HG02588 (cell line): ENCODE measurements at regions not wholly inside any gene's neighbourhood (a gene's known extent, or its start where the extent isn't known, plus 50 kb on each side); places are given as distances from the start of the nearest gene placed in this dataset.
A peak's percentile ranks its signal among the peaks of the same experiment; 100 is the strongest.
"Not testable (repeated sequence)": the region's sequence is repeated elsewhere in the genome, so short reads cannot be mapped to it uniquely, and the experiment has no call there.

ENCODE experiments used
- ATAC-seq: cut with Tn5 transposase; IDR thresholded peaks from one replicate; pipeline ENCODE4 v1.9.1; 2021; ENCODE audit warnings: mild to moderate bottlenecking, moderate library complexity; ENCODE audit not compliant: unreplicated experiment

GRCh38 chr13:88806438-88806837 is 1135.3 kb downstream of the SLITRK5 start:
- no peak for ATAC-seq

GRCh38 chr13:88817560-88817959 is 1146.4 kb downstream of the SLITRK5 start:
- no peak for ATAC-seq

DNA sequence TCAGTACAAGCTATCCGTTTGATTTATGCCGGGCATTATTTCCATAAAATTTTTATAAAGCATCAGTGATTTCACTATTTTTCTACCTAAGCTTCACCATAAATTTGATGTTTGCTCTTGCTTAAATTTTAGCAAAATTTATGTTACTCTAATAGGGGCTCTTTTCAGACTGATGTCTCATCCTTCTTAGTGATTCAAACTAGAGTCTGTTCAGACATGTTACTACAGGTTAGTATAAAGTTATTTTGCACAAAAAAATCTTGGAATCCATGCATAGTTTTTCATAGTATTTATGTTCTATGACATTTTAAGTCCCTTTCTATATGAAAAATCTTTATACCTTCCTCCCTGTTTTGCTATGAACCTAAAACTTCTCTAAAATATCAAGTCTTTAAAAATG is 1151.9 kb downstream of the SLITRK5 start:
- no peak for ATAC-seq

DNA sequence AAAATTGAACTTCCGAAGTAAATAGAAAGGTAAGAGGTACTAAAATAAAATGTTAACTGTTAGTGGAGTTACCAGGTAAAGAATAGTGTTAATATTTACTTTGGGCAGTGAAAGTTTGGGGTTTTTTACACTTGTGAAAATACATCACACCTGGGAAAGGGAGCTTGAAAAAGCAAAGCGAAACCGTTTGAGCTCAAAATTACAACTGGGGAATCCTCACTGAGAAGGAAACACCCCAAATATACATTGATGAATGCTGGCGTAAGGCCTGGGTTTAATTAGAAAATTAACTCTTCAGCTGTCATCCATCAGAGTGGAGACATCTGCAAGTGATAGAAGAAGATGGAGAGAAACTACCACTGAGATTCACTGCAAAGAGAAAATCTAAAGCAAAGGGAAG is 1153.0 kb downstream of the SLITRK5 start:
- no peak for ATAC-seq

DNA sequence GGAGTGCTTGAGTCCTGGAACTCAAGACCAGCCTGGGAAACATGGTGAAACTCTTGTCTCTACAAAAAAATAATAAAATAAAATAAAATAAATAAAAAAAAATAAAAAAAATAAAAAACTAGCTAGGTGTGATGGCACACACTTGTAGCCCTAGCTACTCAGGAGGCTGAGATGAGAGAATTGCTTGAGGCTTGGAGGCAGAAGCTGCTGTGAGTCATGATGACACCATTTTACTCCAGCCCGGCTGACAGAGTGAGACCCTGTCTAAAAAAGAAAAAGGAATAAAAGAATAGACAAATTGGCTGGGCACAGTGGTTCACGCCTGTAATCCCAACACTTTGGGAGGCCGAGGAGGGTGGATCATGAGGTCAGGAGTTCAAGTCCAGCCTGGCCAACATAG is 1168.9 kb downstream of the SLITRK5 start:
- ATAC-seq, result no peak

GRCh38 chr13:88852293-88852692 is 1181.1 kb downstream of the SLITRK5 start:
- ATAC-seq, result not testable (repeated sequence)

GRCh38 chr13:88857256-88857655 is 1186.1 kb downstream of the SLITRK5 start:
- no peak for ATAC-seq

DNA sequence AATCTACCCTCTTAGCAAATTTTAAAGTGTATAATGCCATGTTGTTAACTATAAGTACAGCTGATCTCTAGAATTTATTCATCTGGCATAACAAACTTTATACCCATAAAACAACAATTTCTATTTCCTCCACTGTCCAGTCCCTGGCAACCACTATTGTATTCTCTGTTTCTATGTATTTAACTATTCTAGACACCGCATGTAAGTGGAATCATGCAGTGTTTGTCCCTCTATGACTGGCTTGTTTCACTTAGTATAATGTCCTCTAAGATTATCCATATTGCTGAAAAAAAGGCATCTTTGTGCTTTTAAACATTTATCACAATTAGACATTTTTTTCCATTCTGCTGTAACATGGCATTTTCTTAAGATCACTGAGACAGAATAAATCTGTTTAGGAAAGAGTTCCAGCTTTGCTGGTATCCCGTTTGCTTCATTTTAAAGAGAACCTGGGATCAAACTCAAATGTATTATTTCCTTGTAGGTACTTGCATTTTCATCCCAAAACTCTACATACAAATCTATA is 1191.0 kb downstream of the SLITRK5 start:
- ATAC-seq, result no peak

GRCh38 chr13:88863116-88863515 is 1191.9 kb downstream of the SLITRK5 start:
- no peak for ATAC-seq

- no peak for ATAC-seq
Measured at GRCh38 chr13:88866195-88866594, 1195.0 kb downstream of the SLITRK5 start.

GRCh38 chr13:88883741-88884140 is 1212.6 kb downstream of the SLITRK5 start:
- ATAC-seq, result no peak

DNA sequence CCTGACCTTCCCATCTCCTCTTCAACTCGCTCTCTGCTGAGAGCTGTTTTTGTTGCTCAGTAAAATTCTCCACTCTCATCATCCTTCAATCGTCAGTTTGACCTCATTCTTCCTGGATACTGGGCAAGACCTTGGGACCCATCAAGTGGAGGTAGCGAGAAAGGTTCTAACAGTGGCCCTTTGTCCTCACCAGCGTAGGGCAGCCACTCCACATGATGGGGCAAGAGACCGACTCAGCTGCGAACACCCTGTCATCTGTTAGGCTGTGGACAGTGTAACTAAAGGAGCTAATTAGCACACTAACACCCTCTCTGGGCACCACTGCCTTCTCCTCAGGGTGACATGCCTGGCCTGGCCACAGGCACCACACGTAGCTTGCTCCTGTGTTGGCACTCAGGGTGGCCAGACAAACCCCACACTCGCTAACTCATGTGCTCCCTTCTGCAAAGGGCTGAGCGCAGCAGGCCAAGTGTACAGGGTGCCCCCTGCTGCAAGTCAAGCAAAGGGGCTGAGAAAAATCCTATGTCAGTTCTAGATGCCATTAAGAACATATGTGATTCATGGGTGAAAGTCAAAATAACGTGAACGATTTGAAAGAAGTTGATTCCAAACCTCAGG is 1216.0 kb downstream of the SLITRK5 start:
- no peak for ATAC-seq

- ATAC-seq, result no peak
Measured at GRCh38 chr13:88895261-88895941, 1224.2 kb downstream of the SLITRK5 start.

- ATAC-seq, result no peak
Measured at GRCh38 chr13:88896466-88896865, 1225.3 kb downstream of the SLITRK5 start.

DNA sequence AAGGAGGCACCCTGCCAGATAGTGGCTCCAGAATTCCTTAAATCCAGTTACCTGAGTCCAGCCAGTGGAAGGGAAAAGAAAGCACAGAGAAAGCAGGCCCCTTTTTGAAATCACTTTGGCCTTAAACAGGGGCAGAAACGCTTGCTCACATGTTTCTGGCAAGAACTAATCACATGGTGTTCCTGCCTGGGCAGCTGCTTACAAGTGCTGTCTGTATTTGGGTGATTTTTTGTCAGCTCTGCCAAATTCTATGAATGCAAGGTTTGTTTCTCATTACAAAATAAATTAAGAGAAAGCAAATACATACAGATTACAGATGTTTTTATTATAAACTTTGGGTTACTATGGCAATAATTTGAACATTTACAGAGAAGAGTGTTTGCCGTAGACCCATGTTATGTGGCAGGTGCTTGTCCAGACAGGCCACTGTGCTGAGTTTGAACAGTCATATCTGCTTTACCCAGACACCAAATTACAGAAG is 1237.8 kb downstream of the SLITRK5 start:
- ATAC-seq, result no peak

DNA sequence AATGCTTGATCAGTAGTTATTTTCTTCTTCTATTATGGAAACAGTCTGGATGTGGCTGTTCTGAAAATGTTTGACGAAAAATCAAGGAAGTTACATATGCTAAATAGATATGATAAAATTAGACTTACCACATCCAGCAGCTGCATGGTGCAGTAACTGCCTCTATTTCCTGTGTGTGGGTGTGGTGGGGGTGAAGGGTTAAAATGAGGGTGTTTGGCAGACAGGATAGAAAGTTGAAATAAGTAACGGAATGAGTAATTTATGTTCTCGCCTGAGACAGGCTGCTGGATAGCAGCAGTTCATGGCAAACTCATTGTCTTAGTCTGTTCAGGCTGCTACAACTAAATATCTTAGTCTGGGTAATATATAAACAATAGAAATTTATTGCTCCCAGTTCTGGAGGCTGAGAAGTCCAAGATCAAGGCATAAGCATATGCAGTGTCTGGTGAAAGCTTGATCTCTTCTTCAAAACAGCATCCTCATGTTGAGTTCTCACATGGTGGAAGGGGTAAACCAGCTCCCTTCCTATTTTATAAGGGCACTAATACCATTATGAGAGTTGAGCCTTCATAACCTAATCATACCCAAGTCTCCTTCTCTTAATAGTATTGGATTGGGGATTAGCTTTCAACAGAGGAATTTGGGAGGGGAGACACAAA is 1248.9 kb downstream of the SLITRK5 start:
- ATAC-seq, result peak; percentile 97

DNA sequence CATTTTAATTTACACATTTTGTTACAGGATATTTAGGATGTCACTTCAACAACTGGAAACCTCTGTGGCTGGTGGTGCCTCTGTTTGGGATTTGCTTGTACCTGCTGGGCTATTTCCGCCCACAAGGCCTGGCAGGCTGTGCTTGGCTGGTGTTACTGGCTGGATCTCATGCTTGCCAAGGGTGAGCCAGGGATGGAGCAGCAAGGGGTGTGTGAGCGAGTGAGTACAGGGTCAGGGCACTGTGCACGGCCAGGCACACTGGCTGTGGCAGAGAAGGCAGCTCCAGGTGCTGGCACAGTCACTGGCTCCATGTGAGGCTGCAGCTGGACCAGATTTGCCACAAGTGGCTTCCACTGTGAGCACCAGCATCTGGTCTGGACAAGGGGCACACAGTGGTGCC is 1254.8 kb downstream of the SLITRK5 start:
- no peak for ATAC-seq

DNA sequence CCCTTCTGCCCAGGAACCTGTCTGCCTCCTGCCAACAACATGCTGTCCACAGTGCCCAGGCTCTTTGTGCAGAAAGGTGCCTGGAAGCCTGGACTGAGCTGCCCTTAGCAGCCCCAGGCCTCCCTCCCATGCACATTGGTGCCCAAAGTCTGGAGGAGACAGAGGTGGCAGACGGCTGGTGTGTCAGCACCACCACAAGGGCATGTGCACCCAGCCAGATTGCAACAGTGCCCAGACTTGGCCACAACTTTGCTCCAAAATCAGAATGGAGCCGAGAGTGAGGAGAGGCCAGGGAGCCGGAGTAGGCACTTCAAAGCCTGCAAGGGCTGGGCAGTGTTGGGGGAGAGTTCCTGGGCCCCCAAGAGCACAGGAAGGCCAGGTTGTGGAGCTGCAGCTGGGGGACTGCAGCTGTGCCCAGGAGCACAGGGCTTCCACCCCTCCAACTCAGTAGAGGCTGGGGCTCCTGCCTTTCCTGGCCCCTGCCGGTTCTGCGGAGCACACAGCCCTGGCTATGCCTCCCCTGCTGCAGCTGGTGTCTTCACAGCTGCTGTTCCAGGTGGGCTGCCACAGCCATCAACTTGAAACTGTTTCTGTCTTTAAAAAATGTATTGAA is 1255.8 kb downstream of the SLITRK5 start:
- no peak for ATAC-seq

DNA sequence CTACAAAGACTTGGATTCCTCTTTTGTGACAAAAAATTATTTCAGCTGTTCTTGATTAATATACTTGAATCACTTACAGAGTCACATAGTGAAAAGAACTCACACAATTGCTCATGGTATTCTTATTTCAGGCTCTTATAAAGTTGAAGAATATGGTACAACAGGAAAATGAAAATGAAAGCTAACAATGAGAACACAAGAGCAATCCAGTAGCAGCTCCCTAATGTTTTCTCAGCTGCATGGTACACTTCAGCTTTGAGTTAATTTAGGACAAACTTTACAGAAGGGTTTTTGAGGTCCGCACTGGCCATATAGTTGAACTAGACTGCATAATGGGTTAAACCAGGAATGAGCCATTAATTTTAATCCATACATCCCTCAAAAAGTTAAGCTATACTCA is 1261.8 kb downstream of the SLITRK5 start:
- no peak for ATAC-seq

- ATAC-seq, result no peak
Measured at GRCh38 chr13:88937384-88937783, 1266.2 kb downstream of the SLITRK5 start.

GRCh38 chr13:88945793-88946192 is 1274.6 kb downstream of the SLITRK5 start:
- ATAC-seq, result no peak
